Erythroblast (primary cell): ENCODE measurements at regions not wholly inside any gene's neighbourhood (a gene's known extent, or its start where the extent isn't known, plus 50 kb on each side); places are given as distances from the start of the nearest gene placed in this dataset.

Source experiments
- GATA1 ChIP-seq: IDR thresholded peaks from 2 replicates; pipeline ENCODE4 v1.6.1; 2011; ENCODE audit warnings: low read depth, mild to moderate bottlenecking, control low read depth, low read length, moderate library complexity
- POLR2A ChIP-seq: IDR thresholded peaks from 2 replicates; pipeline ENCODE4 v1.6.1; 2011; ENCODE audit warnings: mild to moderate bottlenecking, low read length

DNA sequence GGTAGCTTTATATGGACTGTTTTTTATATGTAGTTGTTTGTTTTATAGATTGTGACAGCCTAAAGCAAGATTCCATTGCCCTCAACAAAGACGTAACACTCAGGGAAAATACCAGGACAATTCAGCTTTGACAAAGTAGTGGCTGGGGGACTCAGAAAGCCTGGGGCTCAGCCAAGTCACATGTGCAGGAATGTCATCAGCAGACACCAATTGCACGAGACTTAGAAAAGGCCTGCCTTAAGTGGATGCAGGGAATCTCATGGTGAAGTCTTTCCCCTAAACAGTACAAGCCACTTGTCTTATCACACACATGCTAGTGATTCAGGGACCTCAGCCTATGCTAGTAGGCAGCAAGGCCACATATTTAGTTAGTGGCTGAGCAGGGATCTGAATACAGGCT lies 381.8 kb upstream of the THBS1 start:
- TF ChIP-seq POLR2A (no peak), GATA1 (no peak)
